H1 (cell line): ENCODE measurements at regions not wholly inside any gene's neighbourhood (a gene's known extent, or its start where the extent isn't known, plus 50 kb on each side); places are given as distances from the start of the nearest gene placed in this dataset.

ENCODE experiments used
- CTCF ChIA-PET: fragments of 300-600 bp; sonication (Branson Sonifier 250); formaldehyde crosslinking; loops from one replicate; lab custom pipeline; 2021; ENCODE audit not compliant: partially characterized antibody; lab: Charles Lee
- POLR2A ChIA-PET: fragments of 300-600 bp; sonication (Branson Sonifier 250); formaldehyde crosslinking; loops from one replicate; lab custom pipeline; 2021; ENCODE audit warnings: inconsistent platforms; ENCODE audit not compliant: partially characterized antibody; lab: Charles Lee
- DNase-seq, 2 experiments: peaks; one replicate each; pipeline versions ENCODE4 v3.0.0 to v3.0.0-alpha.2; 2010 to 2022; ENCODE audit warnings: low spot score in 2 of 2, low read depth in 1 of 2, mixed read lengths in 1 of 2
- FAIRE-seq: peaks from 2 replicates; lab custom pipeline; 2011; peaks lifted over from hg19 to GRCh38; lab: Jason Lieb, UNC
- H2AFZ ChIP-seq: 2 replicates; pipeline ENCODE4 v1.8.1; 2012; ENCODE audit warnings: low read length, inconsistent platforms
- H2AK5ac ChIP-seq: 2 replicates; pipeline ENCODE4 v1.6.1; 2013; ENCODE audit warnings: low read depth, low read length
- H2BK120ac ChIP-seq: replicated peaks from 2 replicates; pipeline ENCODE3; 2013; ENCODE audit warnings: low read depth, low read length, inconsistent platforms
- H2BK12ac ChIP-seq: 2 replicates; pipeline ENCODE4 v1.6.1; 2013; ENCODE audit warnings: low read depth, low read length
- H2BK15ac ChIP-seq: 2 replicates; pipeline ENCODE4 v1.6.1; 2013; ENCODE audit warnings: low read length
- H2BK20ac ChIP-seq: 2 replicates; pipeline ENCODE4 v1.6.1; 2013; ENCODE audit warnings: low read length
- H2BK5ac ChIP-seq: 2 replicates; pipeline ENCODE4 v1.6.1; 2013; ENCODE audit warnings: low read depth, low read length
- H3K14ac ChIP-seq: 2 replicates; pipeline ENCODE4 v1.6.1; 2013; ENCODE audit warnings: inconsistent platforms; ENCODE audit not compliant: insufficient read length
- H3K18ac ChIP-seq: 2 replicates; pipeline ENCODE4 v1.6.1; 2013; ENCODE audit warnings: low read length; ENCODE audit errors: extremely low read depth
- H3K23ac ChIP-seq: 2 replicates; pipeline ENCODE4 v1.6.1; 2013; ENCODE audit warnings: inconsistent platforms; ENCODE audit not compliant: insufficient read length
- H3K23me2 ChIP-seq: 2 replicates; pipeline ENCODE4 v1.6.1; 2013; ENCODE audit warnings: low read depth, low read length
- H3K27ac ChIP-seq: 2 replicates; pipeline ENCODE4 v1.6.1; 2011; ENCODE audit warnings: low read depth, low read length, inconsistent platforms
- H3K27me3 ChIP-seq, 4 experiments: replicated peaks in 1 of 4; 1 replicate in 1 of 4; 2 replicates in 3 of 4; pipeline versions ENCODE4 v1.6.1 to v1.8.1; 2011 to 2013; ENCODE audit warnings: low read length in 3 of 4, mild to moderate bottlenecking in 3 of 4, inconsistent platforms in 2 of 4, mixed read lengths in 2 of 4, moderate library complexity in 1 of 4; ENCODE audit not compliant: control insufficient read depth in 3 of 4, insufficient read depth in 3 of 4; ENCODE audit errors: extremely low read depth in 1 of 4
- H3K36me3 ChIP-seq, 4 experiments: 2 replicates each; pipeline versions ENCODE4 v1.6.1 to v1.8.1; 2011 to 2013; ENCODE audit warnings: mild to moderate bottlenecking in 4 of 4, low read length in 3 of 4, moderate library complexity in 2 of 4, control low read depth in 1 of 4, inconsistent platforms in 1 of 4; ENCODE audit not compliant: insufficient read depth in 4 of 4, control insufficient read depth in 2 of 4
- H3K4ac ChIP-seq: replicated peaks from 2 replicates; pipeline ENCODE3; 2013; ENCODE audit warnings: low read length, low read depth, mixed read lengths, inconsistent platforms; ENCODE audit not compliant: insufficient read length
- H3K4me1 ChIP-seq, 4 experiments: replicated peaks in 1 of 4; 1 replicate in 1 of 4; 2 replicates in 3 of 4; pipeline versions ENCODE4 v1.6.1 to v1.8.1; 2011 to 2013; ENCODE audit warnings: low read length in 3 of 4, inconsistent platforms in 2 of 4, mixed read lengths in 1 of 4; ENCODE audit not compliant: insufficient read depth in 4 of 4, control insufficient read depth in 3 of 4
- H3K4me2 ChIP-seq, 2 experiments: 2 replicates each; pipeline versions ENCODE4 v1.6.1 to v1.8.1; 2011 to 2013; ENCODE audit warnings: low read depth in 2 of 2, low read length in 2 of 2, control low read depth in 1 of 2, inconsistent platforms in 1 of 2, mild to moderate bottlenecking in 1 of 2; ENCODE audit not compliant: insufficient read depth in 1 of 2
- H3K4me3 ChIP-seq, 4 experiments: fragments of 200-600, 300-600 bp in 1 of 4; sonication (generic), shearing (Covaris generic), sonication (Bioruptor Twin) in 1 of 4; 2 replicates each; pipeline versions ENCODE4 v1.5.1 to v1.8.1; 2011 to 2016; ENCODE audit warnings: low read length in 4 of 4, low read depth in 3 of 4, control low read depth in 2 of 4, inconsistent platforms in 2 of 4, mild to moderate bottlenecking in 2 of 4, mixed read lengths in 1 of 4, moderate library complexity in 1 of 4; ENCODE audit not compliant: insufficient read depth in 2 of 4; ENCODE audit errors: extremely low read depth in 1 of 4
- H3K56ac ChIP-seq: replicated peaks from 2 replicates; pipeline ENCODE3; 2013; ENCODE audit warnings: low read depth, mild to moderate bottlenecking, mixed read lengths, low read length, inconsistent platforms; ENCODE audit not compliant: insufficient read length
- H3K79me1 ChIP-seq: 2 replicates; pipeline ENCODE4 v1.6.1; 2013; ENCODE audit warnings: low read depth, low read length, control low read depth
- H3K79me2 ChIP-seq, 2 experiments: 2 replicates each; pipeline versions ENCODE4 v1.6.1 to v1.8.1; 2012 to 2013; ENCODE audit warnings: low read length in 2 of 2, mild to moderate bottlenecking in 2 of 2, inconsistent platforms in 1 of 2; ENCODE audit not compliant: insufficient read depth in 2 of 2, control insufficient read depth in 1 of 2
- H3K9ac ChIP-seq, 4 experiments: replicated peaks in 1 of 4; 1 replicate in 1 of 4; 2 replicates in 3 of 4; pipeline versions ENCODE4 v1.6.1 to v1.8.1; 2011 to 2013; ENCODE audit warnings: low read depth in 3 of 4, low read length in 3 of 4, control low read depth in 2 of 4, mild to moderate bottlenecking in 2 of 4, moderate library complexity in 2 of 4, inconsistent platforms in 1 of 4; ENCODE audit errors: extremely low read depth in 1 of 4
- H3K9me3 ChIP-seq, 2 experiments: 2 replicates each; pipeline versions ENCODE4 v1.6.1 to v1.8.1; 2012 to 2013; ENCODE audit warnings: mild to moderate bottlenecking in 2 of 2, moderate library complexity in 2 of 2, control low read depth in 1 of 2, inconsistent platforms in 1 of 2, low read depth in 1 of 2, low read length in 1 of 2, mixed read lengths in 1 of 2; ENCODE audit not compliant: insufficient read depth in 2 of 2
- H4K20me1 ChIP-seq, 2 experiments: replicated peaks in 1 of 2; 2 replicates each; pipeline versions ENCODE3 to v1.8.1; 2011 to 2013; ENCODE audit warnings: inconsistent platforms in 2 of 2, low read length in 2 of 2, mild to moderate bottlenecking in 1 of 2; ENCODE audit not compliant: insufficient read depth in 2 of 2, control insufficient read depth in 1 of 2
- H4K5ac ChIP-seq: 2 replicates; pipeline ENCODE4 v1.6.1; 2013; ENCODE audit warnings: low read length, low read depth, mixed read lengths, inconsistent platforms; ENCODE audit not compliant: insufficient read length
- H4K8ac ChIP-seq: 2 replicates; pipeline ENCODE4 v1.8.0; 2013; ENCODE audit warnings: mild to moderate bottlenecking, moderate library complexity, low read length, inconsistent platforms; ENCODE audit not compliant: insufficient read depth; ENCODE audit errors: extremely low read depth
- H4K91ac ChIP-seq: replicated peaks from 2 replicates; pipeline ENCODE3; 2013; ENCODE audit warnings: low read length, mixed read lengths, inconsistent platforms; ENCODE audit not compliant: insufficient read length
- RBBP5 ChIP-seq: IDR thresholded peaks from 2 replicates; pipeline ENCODE4 v1.7.1; 2012; ENCODE audit warnings: low read depth, mild to moderate bottlenecking, inconsistent platforms, low read length, moderate library complexity, borderline replicate concordance
- WGBS, 2 experiments: shearing (Covaris generic) in 1 of 2; methylation state at CpG; one replicate each; pipeline versions ENCODE4 v1.1.6 to v1.1.7; 2013 to 2015; ENCODE audit warnings: low lambda C conversion rate in 2 of 2, mixed read lengths in 2 of 2, inconsistent platforms in 1 of 2, low coverage in 1 of 2, missing lambda C conversion rate in 1 of 2; ENCODE audit not compliant: insufficient replicate concordance in 2 of 2, insufficient coverage in 1 of 2, insufficient read length in 1 of 2; ENCODE audit errors: extremely low coverage in 1 of 2, missing lambda C conversion rate in 1 of 2; 5-methylcytosine and 5-hydroxymethylcytosine counted together

- no peak overlapping the region for H3K23ac ChIP-seq
- no peaks in the 10 kb centered on the region for H4K20me1 ChIP-seq
- no peaks in the 10 kb centered on the region for H3K36me3 ChIP-seq
- H3K18ac ChIP-seq = no peak overlapping the region
- DNase-seq = no peak
- no peak overlapping the region for H3K27ac ChIP-seq
- 92% methylated on average over 3 of the region's 3 CpGs; no CpG with 5 or more reads in 1 of the 2 experiments for WGBS, 2 experiments
- TF ChIP-seq RBBP5 = no peak
- TF ChIP-seq, all 59 proteins: peak for 0
- Histone ChIP-seq H3K4me1 (no peaks in the 10 kb centered on the region), H3K79me2 (no peaks in the 10 kb centered on the region), H3K27me3 (no peaks in the 10 kb centered on the region), H2AFZ (no peak overlapping the region), H4K5ac (no peak overlapping the region), H3K4ac (no peak overlapping the region), H3K9me3 (no peaks in the 10 kb centered on the region), H2BK20ac (no peak overlapping the region), H3K56ac (no peak overlapping the region), H2BK15ac (no peak overlapping the region), H2BK12ac (no peak overlapping the region), H2AK5ac (no peak overlapping the region), H3K4me2 (no peak overlapping the region), H3K14ac (no peak overlapping the region), H3K4me3 (no peak overlapping the region), H4K8ac (no peak overlapping the region), H2BK5ac (no peak overlapping the region), H3K9ac (no peak overlapping the region), H3K79me1 (no peaks in the 10 kb centered on the region), H4K91ac (no peak overlapping the region), H3K23me2 (no peaks in the 10 kb centered on the region), H2BK120ac (no peak overlapping the region)
- ChIA-PET CTCF (interaction anchor here (0.9 to 1.8 kb wide), 3 partner anchors 10 to 80 kb away, joined by 3 to 5 read pairs (median 5); no protein-coding TSS in a partner anchor), POLR2A (no interaction called here)
- no peak for FAIRE-seq
Observed at GRCh38 chr4:127560755-127561154, 72.0 kb upstream of the INTU start.
